K562 (cell line): ENCODE measurements at regions not wholly inside any gene's neighbourhood (a gene's known extent, or its start where the extent isn't known, plus 50 kb on each side); places are given as distances from the start of the nearest gene placed in this dataset.

Source experiments
- MXD1 ChIP-seq: fragments of 250-450 bp; sonication (Bioruptor Pico); IDR thresholded peaks from 2 replicates; pipeline ENCODE4 v1.8.0; 2021; ENCODE audit warnings: borderline replicate concordance, mild to moderate bottlenecking, moderate library complexity; ENCODE audit not compliant: poor library complexity, severe bottlenecking
- RAD21 ChIP-seq, 2 experiments: fragments of 250-450 bp in 1 of 2; fragments of 450-650 bp in 1 of 2; sonication (Bioruptor Pico) in 1 of 2; formaldehyde crosslinking in 1 of 2; IDR thresholded peaks in 1 of 2; conservative IDR thresholded peaks in 1 of 2; 2 replicates each; pipeline versions ENCODE4 v1.4.0 to v1.8.0; 2020 to 2022; ENCODE audit warnings: mild to moderate bottlenecking in 2 of 2, moderate library complexity in 1 of 2
- SMAD3 ChIP-seq: fragments of 450-650 bp; formaldehyde crosslinking; conservative IDR thresholded peaks from 2 replicates; pipeline ENCODE4 v1.4.0; 2020; ENCODE audit warnings: mild to moderate bottlenecking
- ZBTB33 ChIP-seq: sonication (generic); formaldehyde crosslinking; IDR thresholded peaks from 2 replicates; pipeline ENCODE4 v1.8.1; 2023; ENCODE audit warnings: mild to moderate bottlenecking, missing genetic modification reagents
- ZC3H8 ChIP-seq: fragments of 450-650 bp; IDR thresholded peaks from 2 replicates; pipeline ENCODE4 v1.6.1; 2017

- TF ChIP-seq ZC3H8 (no peak), ZBTB33 (CRISPR knock-in tag) (no peak), RAD21 (CRISPR knock-in tag; conservative IDR thresholded peaks at IDR 0.05 in 1 of 2, IDR thresholded peaks at IDR 0.05 in 1 of 2) (no peak), SMAD3 (no peak), MXD1 (no peak)
These were observed 356.4 kb upstream of the TOM1L1 start for GRCh38 chr17:54544249-54544648.
